CD4-positive, alpha-beta memory T cell (primary cell): ENCODE measurements at regions not wholly inside any gene's neighbourhood (a gene's known extent, or its start where the extent isn't known, plus 50 kb on each side); places are given as distances from the start of the nearest gene placed in this dataset.

Experiments used
- CTCF ChIA-PET: fragments of 350-600 bp; sonication (Branson Sonifier 250); formaldehyde crosslinking; loops from one replicate; lab custom pipeline; 2021; ENCODE audit warnings: inconsistent platforms; ENCODE audit not compliant: partially characterized antibody; lab: Charles Lee
- POLR2A ChIA-PET: fragments of 350-600 bp; sonication (Branson Sonifier 250); formaldehyde crosslinking; loops from one replicate; lab custom pipeline; 2021; ENCODE audit not compliant: partially characterized antibody; lab: Charles Lee
- DNase-seq, 5 donors: peaks; one replicate each; pipeline versions ENCODE4 v3.0.0 to v3.0.0-alpha.2; 2020 to 2022; ENCODE audit warnings: mixed read lengths in 1 of 5
- H3K27ac ChIP-seq: one replicate; pipeline ENCODE4 v1.7.0; 2013; ENCODE audit warnings: low read depth, low read length
- H3K27me3 ChIP-seq: 2 replicates; pipeline ENCODE4 v1.7.0; 2013; ENCODE audit warnings: mild to moderate bottlenecking, low read length, moderate library complexity; ENCODE audit not compliant: insufficient read depth
- H3K36me3 ChIP-seq: 2 replicates; pipeline ENCODE4 v1.7.0; 2013; ENCODE audit warnings: mild to moderate bottlenecking, low read length, moderate library complexity; ENCODE audit not compliant: insufficient read depth
- H3K4me1 ChIP-seq: 2 replicates; pipeline ENCODE4 v1.7.0; 2013; ENCODE audit warnings: mild to moderate bottlenecking, low read length, moderate library complexity; ENCODE audit not compliant: insufficient read depth
- H3K4me3 ChIP-seq, 2 donors: one replicate each; pipeline ENCODE4 v1.7.0; 2013; ENCODE audit warnings: low read length in 2 of 2, mild to moderate bottlenecking in 1 of 2
- H3K9me3 ChIP-seq, 2 donors: one replicate each; pipeline ENCODE4 v1.7.0; 2013; ENCODE audit warnings: low read length in 2 of 2, control low read depth in 1 of 2; ENCODE audit not compliant: control insufficient read depth in 1 of 2
- H3K27ac Mint-ChIP-seq, 7 donors: one replicate each; pipeline ENCODE4 v1.8.0; 2020 to 2021; ENCODE audit warnings: mixed read lengths in 7 of 7, mild to moderate bottlenecking in 6 of 7, inconsistent platforms in 3 of 7, moderate library complexity in 3 of 7
- H3K27me3 Mint-ChIP-seq, 2 donors: one replicate each; pipeline ENCODE4 v1.8.0; 2020 to 2021; ENCODE audit warnings: mixed read lengths in 2 of 2
- H3K36me3 Mint-ChIP-seq, 2 donors: one replicate each; pipeline ENCODE4 v1.8.0; 2020 to 2021; ENCODE audit warnings: mixed read lengths in 2 of 2, inconsistent platforms in 1 of 2, mild to moderate bottlenecking in 1 of 2
- H3K4me1 Mint-ChIP-seq, 4 donors: one replicate each; pipeline ENCODE4 v1.8.0; 2020 to 2021; ENCODE audit warnings: mixed read lengths in 4 of 4, mild to moderate bottlenecking in 1 of 4
- H3K4me3 Mint-ChIP-seq, 8 donors: one replicate each; pipeline ENCODE4 v1.8.0; 2020 to 2021; ENCODE audit warnings: mixed read lengths in 8 of 8, mild to moderate bottlenecking in 7 of 8, moderate library complexity in 6 of 8, inconsistent platforms in 3 of 8
- H3K9me3 Mint-ChIP-seq, 8 donors: one replicate each; pipeline ENCODE4 v1.8.0; 2020 to 2021; ENCODE audit warnings: mixed read lengths in 8 of 8, mild to moderate bottlenecking in 5 of 8, inconsistent platforms in 3 of 8, moderate library complexity in 1 of 8
- intact Hi-C: fragments of 100-400 bp; cut with micrococcal nuclease; formaldehyde crosslinking; loops from one replicate; pipeline ENCODE4 v1.15.1; 2023

GRCh38 chr4:122293374-122294365 lies 85.1 kb upstream of the ADAD1 start:
- Histone ChIP-seq H3K27ac (no peak overlapping the region), H3K4me1 (no peaks in the 10 kb centered on the region), H3K4me3 (no peak overlapping the region), H3K27me3 (no peaks in the 10 kb centered on the region), H3K36me3 (peaks cover 17% of the 10 kb centered on the region), H3K9me3 (no peaks in the 10 kb centered on the region)
- POLR2A ChIA-PET = no interaction called here
- Mint-ChIP-seq H3K9me3 (peaks cover 0 to 2% (median 0%) of the 10 kb centered on the region in 8 donors), H3K27me3 (no peaks in the 10 kb centered on the region), H3K27ac (peak overlapping the region in 1 of 7 donors; percentile 25), H3K4me1 (peaks cover 0 to 9% (median under 1%) of the 10 kb centered on the region in 4 donors), H3K36me3 (peaks cover 51 to 53% of the 10 kb centered on the region in 2 donors), H3K4me3 (no peak overlapping the region)
- DNase-seq = no peak
- CTCF ChIA-PET = no interaction called here
- intact Hi-C loops = no loop called here

- Histone ChIP-seq H3K9me3 (no peaks in the 10 kb centered on the region), H3K36me3 (peaks cover 12% of the 10 kb centered on the region), H3K27me3 (no peaks in the 10 kb centered on the region), H3K4me3 (no peak overlapping the region), H3K27ac (no peak overlapping the region), H3K4me1 (no peaks in the 10 kb centered on the region)
- Mint-ChIP-seq H3K9me3 (peaks cover 0 to 2% (median 0%) of the 10 kb centered on the region in 8 donors), H3K36me3 (peaks cover 33 to 41% of the 10 kb centered on the region in 2 donors), H3K27me3 (no peaks in the 10 kb centered on the region), H3K4me3 (no peak overlapping the region), H3K4me1 (peaks cover 0 to 9% (median 2%) of the 10 kb centered on the region in 4 donors), H3K27ac (peak overlapping the region in 3 of 7 donors; percentile 15 to 31 (median 21))
- no peak for DNase-seq
- POLR2A ChIA-PET = no interaction called here
- CTCF ChIA-PET = no interaction called here
- intact Hi-C loops = no loop called here
Observed at GRCh38 chr4:122297694-122298093, 81.1 kb upstream of the ADAD1 start.

- intact Hi-C loops = loop anchor here (10.0 kb wide), 1 partner anchor 414 kb away; no protein-coding TSS in a partner anchor
- Mint-ChIP-seq H3K9me3 (no peaks in the 10 kb centered on the region), H3K4me3 (no peak overlapping the region), H3K27ac (no peak overlapping the region), H3K27me3 (no peaks in the 10 kb centered on the region), H3K36me3 (peaks cover 26 to 40% of the 10 kb centered on the region in 2 donors), H3K4me1 (peaks cover 0 to 3% (median 2%) of the 10 kb centered on the region in 4 donors)
- DNase-seq = no peak
- CTCF ChIA-PET = no interaction called here
- POLR2A ChIA-PET = no interaction called here
- no peaks in the 10 kb centered on the region for H3K27me3 ChIP-seq
- H3K4me1 ChIP-seq = no peaks in the 10 kb centered on the region
- H3K4me3 ChIP-seq = no peak overlapping the region
- H3K36me3 ChIP-seq = no peaks in the 10 kb centered on the region
- no peaks in the 10 kb centered on the region for H3K9me3 ChIP-seq
- H3K27ac ChIP-seq = no peak overlapping the region
Observed at GRCh38 chr4:122300776-122301175, 78.0 kb upstream of the ADAD1 start.

- peak overlapping the region in 4 of 7 donors; percentile 3 to 63 (median 28) for H3K27ac Mint-ChIP-seq
- CTCF ChIA-PET = interaction anchor here (1.0 kb wide), 1 partner anchor 273 kb away, joined by 3 read pairs; no protein-coding TSS in a partner anchor
Observed at GRCh38 chr4:122305853-122306252, 73.0 kb upstream of the ADAD1 start.

GRCh38 chr4:122309988-122310626 lies 68.7 kb upstream of the ADAD1 start:
- peaks cover 35 to 56% of the 10 kb centered on the region in 2 donors for H3K36me3 Mint-ChIP-seq

More at GRCh38 chr4:122305853-122306252, 73.0 kb upstream of the ADAD1 start:
- intact Hi-C loops = loop anchor here (10.0 kb wide), 1 partner anchor 409 kb away; no protein-coding TSS in a partner anchor
- H3K4me1 Mint-ChIP-seq = peaks cover 0 to 4% (median 2%) of the 10 kb centered on the region in 4 donors
- no peaks in the 10 kb centered on the region for H3K4me1 ChIP-seq
- H3K4me3 ChIP-seq = no peak overlapping the region
- no peak overlapping the region for H3K27ac ChIP-seq
- POLR2A ChIA-PET = no interaction called here
- no peak overlapping the region for H3K4me3 Mint-ChIP-seq
- no peak for DNase-seq
- H3K9me3 Mint-ChIP-seq = no peaks in the 10 kb centered on the region
- no peaks in the 10 kb centered on the region for H3K27me3 Mint-ChIP-seq
- H3K36me3 ChIP-seq = no peaks in the 10 kb centered on the region
- peaks cover 44 to 61% of the 10 kb centered on the region in 2 donors for H3K36me3 Mint-ChIP-seq
- H3K9me3 ChIP-seq = no peaks in the 10 kb centered on the region
- no peaks in the 10 kb centered on the region for H3K27me3 ChIP-seq

GRCh38 chr4:122313006-122313646 lies 65.7 kb upstream of the ADAD1 start:
- H3K4me1 ChIP-seq = no peaks in the 10 kb centered on the region
- H3K9me3 Mint-ChIP-seq = no peaks in the 10 kb centered on the region
- no peaks in the 10 kb centered on the region for H3K27me3 Mint-ChIP-seq
- peaks cover 40 to 61% of the 10 kb centered on the region in 2 donors for H3K36me3 Mint-ChIP-seq
- POLR2A ChIA-PET = no interaction called here
- H3K9me3 ChIP-seq = no peaks in the 10 kb centered on the region
- no peak overlapping the region for H3K27ac ChIP-seq
- no peak for DNase-seq
- no peak overlapping the region for H3K4me3 ChIP-seq
- H3K36me3 ChIP-seq = peaks cover 9% of the 10 kb centered on the region
- H3K4me1 Mint-ChIP-seq = peaks cover 0 to 4% (median 2%) of the 10 kb centered on the region in 4 donors
- CTCF ChIA-PET = interaction anchor here (1.1 to 4.5 kb wide), 3 partner anchors 35 to 404 kb away, joined by 3 to 38 read pairs (median 5); no protein-coding TSS in a partner anchor
- H3K4me3 Mint-ChIP-seq = no peak overlapping the region
- intact Hi-C loops = loop anchor here (5.0 kb wide), 2 partner anchors 339 to 619 kb away; no protein-coding TSS in a partner anchor
- H3K27me3 ChIP-seq = no peaks in the 10 kb centered on the region
- no peak overlapping the region for H3K27ac Mint-ChIP-seq

More at GRCh38 chr4:122309988-122310626, 68.7 kb upstream of the ADAD1 start:
- Histone ChIP-seq H3K9me3 (no peaks in the 10 kb centered on the region), H3K36me3 (peaks cover 5% of the 10 kb centered on the region), H3K27ac (no peak overlapping the region), H3K27me3 (no peaks in the 10 kb centered on the region), H3K4me3 (no peak overlapping the region), H3K4me1 (no peaks in the 10 kb centered on the region)
- Mint-ChIP-seq H3K9me3 (no peaks in the 10 kb centered on the region), H3K4me3 (no peak overlapping the region), H3K4me1 (peaks cover 0 to 4% (median 2%) of the 10 kb centered on the region in 4 donors), H3K27me3 (no peaks in the 10 kb centered on the region), H3K27ac (peak overlapping the region in 2 of 7 donors; percentile 23 to 75)
- intact Hi-C loops = loop anchor here (1.0 to 10.0 kb wide), 5 partner anchors 141 to 622 kb away; no protein-coding TSS in a partner anchor
- POLR2A ChIA-PET = no interaction called here
- CTCF ChIA-PET = interaction anchor here (1.0 to 4.5 kb wide), 2 partner anchors 267 kb away, joined by 3 to 38 read pairs; no protein-coding TSS in a partner anchor
- no peak for DNase-seq
